Osteocyte (in vitro differentiated cells): ENCODE measurements at regions not wholly inside any gene's neighbourhood (a gene's known extent, or its start where the extent isn't known, plus 50 kb on each side); places are given as distances from the start of the nearest gene placed in this dataset.

Experiments used
- DNase-seq: peaks from one replicate; pipeline ENCODE4 v3.0.0; 2021; ENCODE audit warnings: mixed read lengths; ENCODE audit not compliant: unreplicated experiment; ENCODE audit errors: extremely low spot score
- H3K27ac Mint-ChIP-seq: one replicate; pipeline ENCODE4 v1.8.0; 2021; ENCODE audit warnings: mild to moderate bottlenecking, mixed read lengths; ENCODE audit not compliant: unreplicated experiment
- H3K27me3 Mint-ChIP-seq: one replicate; pipeline ENCODE4 v1.8.0; 2021; ENCODE audit warnings: mixed read lengths; ENCODE audit not compliant: unreplicated experiment
- H3K36me3 Mint-ChIP-seq: one replicate; pipeline ENCODE4 v1.8.0; 2021; ENCODE audit warnings: mixed read lengths; ENCODE audit not compliant: unreplicated experiment
- H3K4me1 Mint-ChIP-seq: one replicate; pipeline ENCODE4 v1.8.0; 2021; ENCODE audit warnings: mixed read lengths; ENCODE audit not compliant: unreplicated experiment
- H3K4me3 Mint-ChIP-seq: one replicate; pipeline ENCODE4 v1.8.0; 2021; ENCODE audit warnings: mild to moderate bottlenecking, moderate library complexity, mixed read lengths; ENCODE audit not compliant: unreplicated experiment
- H3K9me3 Mint-ChIP-seq: one replicate; pipeline ENCODE4 v1.8.0; 2021; ENCODE audit warnings: mixed read lengths; ENCODE audit not compliant: unreplicated experiment
- CTCF ChIP-seq: fragments of 200-600 bp; sonication (generic); IDR thresholded peaks from 2 replicates; pipeline ENCODE4 v1.5.0; 2021; ENCODE audit warnings: antibody characterized with exemption, mild to moderate bottlenecking, moderate library complexity

DNA sequence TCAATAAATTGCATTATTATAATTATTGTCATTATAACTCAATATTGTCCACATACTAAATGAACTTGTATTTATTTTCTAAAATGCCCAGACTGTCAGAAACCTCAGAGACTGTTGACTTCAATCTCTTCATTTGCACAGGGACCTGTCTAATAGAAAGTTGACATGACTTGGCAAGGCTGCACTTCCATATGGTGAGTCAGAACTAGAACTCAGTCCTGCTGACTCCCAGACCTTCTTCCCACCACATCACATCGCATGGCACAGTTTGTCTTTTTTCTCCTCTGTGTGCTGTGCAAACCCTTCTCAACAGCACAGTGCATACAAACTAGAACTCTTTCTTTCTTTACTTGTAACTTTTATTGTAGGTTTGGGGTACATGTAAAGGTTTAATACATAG lies 215.1 kb upstream of the BLID start:
- no peaks in the 10 kb centered on the region for H3K36me3 Mint-ChIP-seq
- TF ChIP-seq CTCF: no peak
- no peaks in the 10 kb centered on the region for H3K4me1 Mint-ChIP-seq
- peaks cover 11% of the 10 kb centered on the region for H3K27me3 Mint-ChIP-seq
- DNase-seq: no peak
- H3K27ac Mint-ChIP-seq: no peak overlapping the region
- H3K9me3 Mint-ChIP-seq: no peaks in the 10 kb centered on the region
- no peak overlapping the region for H3K4me3 Mint-ChIP-seq

DNA sequence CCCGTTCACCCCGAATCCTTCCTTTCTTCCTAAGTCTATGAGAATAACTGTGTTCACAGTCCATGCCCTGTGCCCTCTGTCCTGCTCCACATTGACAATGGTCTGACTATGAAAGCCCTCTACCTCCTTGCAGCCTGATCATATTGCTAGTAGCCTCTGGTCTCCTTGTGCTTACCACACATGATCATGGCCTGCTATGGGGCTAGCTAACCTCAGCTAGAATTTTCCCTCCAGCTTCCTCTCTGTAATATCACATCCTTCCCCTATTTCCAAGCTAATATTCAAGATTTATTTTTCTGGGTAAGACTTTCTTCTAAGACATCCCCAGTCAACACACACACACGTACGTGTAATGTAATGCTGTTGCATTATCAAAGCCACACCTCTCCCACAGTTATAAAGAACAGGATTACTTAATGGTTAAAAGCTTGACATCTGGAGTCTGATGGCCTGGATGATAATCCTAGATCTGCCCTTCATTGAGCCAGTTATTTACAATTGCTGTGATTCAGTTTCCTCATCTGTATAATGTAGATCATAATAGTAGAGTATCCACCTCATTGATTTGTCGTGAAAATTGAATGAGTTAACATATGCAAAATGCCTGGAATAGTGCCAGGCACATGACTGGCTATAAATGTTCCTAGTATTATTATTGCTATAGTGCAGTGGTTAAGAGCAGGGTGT lies 214.4 kb upstream of the BLID start:
- no peaks in the 10 kb centered on the region for H3K36me3 Mint-ChIP-seq
- TF ChIP-seq CTCF: no peak
- no peak for DNase-seq

GRCh38 chr11:122327528-122327927 lies 211.5 kb upstream of the BLID start:
- H3K27ac Mint-ChIP-seq: no peak overlapping the region
- no peak for DNase-seq
- H3K4me1 Mint-ChIP-seq: no peaks in the 10 kb centered on the region
- H3K4me3 Mint-ChIP-seq: no peak overlapping the region
- no peaks in the 10 kb centered on the region for H3K36me3 Mint-ChIP-seq
- H3K9me3 Mint-ChIP-seq: no peaks in the 10 kb centered on the region
- no peak for TF ChIP-seq CTCF
- peaks cover 3% of the 10 kb centered on the region for H3K27me3 Mint-ChIP-seq

More for the DNA sequence above, 214.4 kb upstream of the BLID start:
- H3K27ac Mint-ChIP-seq: no peak overlapping the region
- no peaks in the 10 kb centered on the region for H3K4me1 Mint-ChIP-seq
- no peak overlapping the region for H3K4me3 Mint-ChIP-seq
- peaks cover 8% of the 10 kb centered on the region for H3K27me3 Mint-ChIP-seq
- H3K9me3 Mint-ChIP-seq: no peaks in the 10 kb centered on the region

GRCh38 chr11:122323754-122324421 lies 207.9 kb upstream of the BLID start:
- no peaks in the 10 kb centered on the region for H3K9me3 Mint-ChIP-seq
- TF ChIP-seq CTCF: no peak
- no peaks in the 10 kb centered on the region for H3K36me3 Mint-ChIP-seq

GRCh38 chr11:122322329-122322728 lies 206.3 kb upstream of the BLID start:
- TF ChIP-seq CTCF: no peak
- H3K4me1 Mint-ChIP-seq: no peaks in the 10 kb centered on the region
- H3K4me3 Mint-ChIP-seq: no peak overlapping the region
- no peaks in the 10 kb centered on the region for H3K36me3 Mint-ChIP-seq
- peaks cover 16% of the 10 kb centered on the region for H3K27me3 Mint-ChIP-seq
- DNase-seq: no peak
- no peak overlapping the region for H3K27ac Mint-ChIP-seq
- no peaks in the 10 kb centered on the region for H3K9me3 Mint-ChIP-seq

More at GRCh38 chr11:122323754-122324421, 207.9 kb upstream of the BLID start:
- DNase-seq: no peak
- H3K27ac Mint-ChIP-seq: no peak overlapping the region
- no peaks in the 10 kb centered on the region for H3K4me1 Mint-ChIP-seq
- H3K4me3 Mint-ChIP-seq: no peak overlapping the region
- H3K27me3 Mint-ChIP-seq: peaks cover 10% of the 10 kb centered on the region
